ENCODE measurements at regions not wholly inside any gene's neighbourhood (a gene's known extent, or its start where the extent isn't known, plus 50 kb on each side); places are given as distances from the start of the nearest gene placed in this dataset.
"Not testable (repeated sequence)": the region's sequence is repeated elsewhere in the genome, so short reads cannot be mapped to it uniquely, and the experiment has no call there.

DNA sequence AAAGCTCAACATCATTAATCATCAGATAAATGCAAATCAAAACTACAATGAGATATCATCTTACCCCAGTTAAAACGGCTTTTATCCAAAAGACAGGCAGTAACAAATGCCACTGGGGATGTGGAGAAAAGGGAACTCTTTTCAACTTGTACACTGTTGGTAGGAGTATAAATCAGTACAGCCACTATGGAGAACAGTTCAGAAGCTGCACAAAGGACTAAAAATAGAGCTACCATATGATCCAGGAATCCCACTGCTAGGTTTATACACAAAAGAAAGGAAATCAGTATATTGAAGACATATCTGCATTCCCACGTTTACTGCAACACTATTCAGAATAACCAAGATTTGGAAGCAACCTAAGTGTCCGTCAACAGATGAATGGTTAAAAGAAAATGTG is 69.3 kb upstream of the PDHA2 start:
- TF ChIP-seq, protein P1, sequence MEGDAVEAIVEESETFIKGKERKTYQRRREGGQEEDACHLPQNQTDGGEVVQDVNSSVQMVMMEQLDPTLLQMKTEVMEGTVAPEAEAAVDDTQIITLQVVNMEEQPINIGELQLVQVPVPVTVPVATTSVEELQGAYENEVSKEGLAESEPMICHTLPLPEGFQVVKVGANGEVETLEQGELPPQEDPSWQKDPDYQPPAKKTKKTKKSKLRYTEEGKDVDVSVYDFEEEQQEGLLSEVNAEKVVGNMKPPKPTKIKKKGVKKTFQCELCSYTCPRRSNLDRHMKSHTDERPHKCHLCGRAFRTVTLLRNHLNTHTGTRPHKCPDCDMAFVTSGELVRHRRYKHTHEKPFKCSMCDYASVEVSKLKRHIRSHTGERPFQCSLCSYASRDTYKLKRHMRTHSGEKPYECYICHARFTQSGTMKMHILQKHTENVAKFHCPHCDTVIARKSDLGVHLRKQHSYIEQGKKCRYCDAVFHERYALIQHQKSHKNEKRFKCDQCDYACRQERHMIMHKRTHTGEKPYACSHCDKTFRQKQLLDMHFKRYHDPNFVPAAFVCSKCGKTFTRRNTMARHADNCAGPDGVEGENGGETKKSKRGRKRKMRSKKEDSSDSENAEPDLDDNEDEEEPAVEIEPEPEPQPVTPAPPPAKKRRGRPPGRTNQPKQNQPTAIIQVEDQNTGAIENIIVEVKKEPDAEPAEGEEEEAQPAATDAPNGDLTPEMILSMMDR (IDR thresholded peaks at IDR 0.05), result not testable (repeated sequence)
- not testable (repeated sequence) for TF ChIP-seq POLR2A (IDR thresholded peaks at IDR 0.05)
